Uterus (tissue), 3 donors: ENCODE measurements at regions not wholly inside any gene's neighbourhood (a gene's known extent, or its start where the extent isn't known, plus 50 kb on each side); places are given as distances from the start of the nearest gene placed in this dataset.
"Not testable (repeated sequence)": the region's sequence is repeated elsewhere in the genome, so short reads cannot be mapped to it uniquely, and the experiment has no call there.

Experiments used
- DNase-seq, 2 donors: peaks; one replicate each; pipeline ENCODE4 v3.0.0-alpha.2; 2019 to 2020
- H3K27ac ChIP-seq, 2 donors: fragments of 200-600 bp; sonication (generic); 1 replicate in 1 of 2; 2 replicates in 1 of 2; pipeline ENCODE4 v1.5.1; 2016 to 2018
- H3K27me3 ChIP-seq, 2 donors: fragments of 200-600 bp; sonication (generic); one replicate each; pipeline ENCODE4 v1.5.1; 2018 to 2019; ENCODE audit warnings: control low read depth in 1 of 2
- H3K36me3 ChIP-seq, 2 donors: fragments of 200-600 bp; sonication (generic); one replicate each; pipeline ENCODE4 v1.5.1; 2019; ENCODE audit warnings: control low read depth in 1 of 2
- H3K4me1 ChIP-seq, 2 donors: fragments of 200-600 bp; sonication (generic); one replicate each; pipeline ENCODE4 v1.5.1; 2018 to 2019; ENCODE audit warnings: control low read depth in 1 of 2
- H3K4me3 ChIP-seq, 2 donors: fragments of 200-600 bp; sonication (generic); 1 replicate in 1 of 2; 2 replicates in 1 of 2; pipeline ENCODE4 v1.5.1; 2018 to 2019; ENCODE audit warnings: mild to moderate bottlenecking in 1 of 2
- H3K9me3 ChIP-seq, 2 donors: fragments of 200-600 bp; sonication (generic); one replicate each; pipeline ENCODE4 v1.5.1; 2019; ENCODE audit warnings: control low read depth in 1 of 2
- CTCF ChIP-seq, 4 experiments: fragments of 200-600 bp in 2 of 4; fragments of 450-650 bp in 2 of 4; sonication (generic) in 2 of 4; IDR thresholded peaks; one replicate each; pipeline ENCODE4 v1.5.1; 2016 to 2019; ENCODE audit warnings: antibody characterized with exemption in 4 of 4, mild to moderate bottlenecking in 2 of 4, moderate library complexity in 1 of 4
- POLR2A ChIP-seq, 2 donors: fragments of 450-650 bp; IDR thresholded peaks; one replicate each; pipeline ENCODE4 v1.6.1; 2016; ENCODE audit warnings: antibody characterized with exemption in 2 of 2, mild to moderate bottlenecking in 1 of 2, moderate library complexity in 1 of 2
- intact Hi-C: fragments of 100-400 bp; cut with DNase I; formaldehyde crosslinking; loops from one replicate; pipeline ENCODE4 v1.15.1; 2023; ENCODE audit warnings: low total_unique reads
- donor health status: DM: yes; HTN: yes; CAD: no.

GRCh38 chr17:45666641-45667040, 117.5 kb upstream of the CRHR1 start:
- H3K4me1 ChIP-seq: no peaks in the 10 kb centered on the region
- no peak overlapping the region for H3K27ac ChIP-seq
- TF ChIP-seq CTCF (IDR thresholded peaks at IDR 0.05): no peak
- no peak for TF ChIP-seq POLR2A (IDR thresholded peaks at IDR 0.05)
- H3K36me3 ChIP-seq: no peaks in the 10 kb centered on the region
- intact Hi-C loops: no loop called here
- no peak overlapping the region for H3K4me3 ChIP-seq
- H3K27me3 ChIP-seq: no peaks in the 10 kb centered on the region
- no peak for DNase-seq
- no peaks in the 10 kb centered on the region for H3K9me3 ChIP-seq

- H3K4me3 ChIP-seq: no peak overlapping the region
- intact Hi-C loops: no loop called here
- TF ChIP-seq POLR2A (IDR thresholded peaks at IDR 0.05) (no peak), CTCF (IDR thresholded peaks at IDR 0.05) (no peak)
Observed at GRCh38 chr17:45667591-45668171, 116.4 kb upstream of the CRHR1 start.

DNA sequence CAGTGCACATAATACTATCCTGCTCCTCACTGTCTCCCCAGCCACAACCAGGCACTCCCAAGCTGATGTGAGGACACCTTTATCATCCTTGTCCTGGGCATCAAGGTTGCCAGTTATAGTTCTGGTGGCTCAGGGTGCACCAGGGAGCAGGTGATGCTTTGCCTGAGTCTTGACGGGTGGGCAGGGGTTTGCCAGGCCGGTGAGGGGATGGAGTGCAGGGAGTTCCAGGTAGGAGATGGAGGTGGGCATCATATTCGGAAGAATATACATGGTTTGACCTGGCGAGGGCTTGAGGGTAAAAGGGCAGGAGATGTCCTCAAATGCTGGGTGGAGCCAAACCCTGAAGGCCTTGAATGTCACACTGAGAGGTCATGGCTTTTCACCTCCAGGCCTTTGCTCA, 115.8 kb upstream of the CRHR1 start:
- TF ChIP-seq POLR2A (IDR thresholded peaks at IDR 0.05): no peak
- TF ChIP-seq CTCF (IDR thresholded peaks at IDR 0.05): no peak
- no peak overlapping the region for H3K27ac ChIP-seq
- no peaks in the 10 kb centered on the region for H3K27me3 ChIP-seq
- no peaks in the 10 kb centered on the region for H3K9me3 ChIP-seq
- no peak for DNase-seq
- H3K4me3 ChIP-seq: no peak overlapping the region
- intact Hi-C loops: no loop called here
- no peaks in the 10 kb centered on the region for H3K4me1 ChIP-seq
- H3K36me3 ChIP-seq: no peaks in the 10 kb centered on the region

More at GRCh38 chr17:45667591-45668171, 116.4 kb upstream of the CRHR1 start:
- H3K27ac ChIP-seq: no peak overlapping the region
- no peaks in the 10 kb centered on the region for H3K4me1 ChIP-seq
- H3K9me3 ChIP-seq: no peaks in the 10 kb centered on the region
- no peaks in the 10 kb centered on the region for H3K27me3 ChIP-seq
- no peaks in the 10 kb centered on the region for H3K36me3 ChIP-seq
- DNase-seq: no peak

GRCh38 chr17:45672301-45672700, 111.8 kb upstream of the CRHR1 start:
- DNase-seq: no peak
- intact Hi-C loops: no loop called here

DNA sequence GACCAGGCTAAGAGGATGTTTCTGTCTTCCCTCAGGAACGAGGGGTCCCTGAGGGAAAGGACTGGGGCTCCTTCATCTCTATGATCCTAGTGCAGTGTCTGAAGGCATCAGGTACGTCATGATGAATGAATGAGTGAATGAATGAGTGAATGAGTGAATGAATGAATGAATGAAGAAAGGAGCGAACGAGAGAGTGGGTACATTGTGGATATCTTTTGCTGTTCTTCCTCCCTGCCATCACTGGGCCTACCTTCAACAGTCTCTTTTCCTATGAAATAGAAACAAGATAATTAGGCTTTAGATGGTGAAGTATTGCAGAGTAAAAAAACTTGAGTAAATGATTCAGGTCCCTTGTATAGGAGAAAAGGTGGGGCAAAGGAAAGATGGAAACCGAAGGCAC, 111.3 kb upstream of the CRHR1 start:
- no peaks in the 10 kb centered on the region for H3K36me3 ChIP-seq
- H3K4me1 ChIP-seq: no peaks in the 10 kb centered on the region
- TF ChIP-seq CTCF (IDR thresholded peaks at IDR 0.05) (no peak), POLR2A (IDR thresholded peaks at IDR 0.05) (no peak)
- no peaks in the 10 kb centered on the region for H3K27me3 ChIP-seq
- no peak for DNase-seq
- intact Hi-C loops: no loop called here
- no peak overlapping the region for H3K27ac ChIP-seq
- H3K9me3 ChIP-seq: no peaks in the 10 kb centered on the region
- no peak overlapping the region for H3K4me3 ChIP-seq

More at GRCh38 chr17:45672301-45672700, 111.8 kb upstream of the CRHR1 start:
- Histone ChIP-seq H3K4me1 (no peaks in the 10 kb centered on the region), H3K4me3 (no peak overlapping the region), H3K9me3 (no peaks in the 10 kb centered on the region), H3K27ac (no peak overlapping the region), H3K36me3 (no peaks in the 10 kb centered on the region), H3K27me3 (no peaks in the 10 kb centered on the region)
- TF ChIP-seq CTCF (IDR thresholded peaks at IDR 0.05) (no peak), POLR2A (IDR thresholded peaks at IDR 0.05) (no peak)

GRCh38 chr17:45673759-45674158, 110.4 kb upstream of the CRHR1 start:
- H3K36me3 ChIP-seq, intact Hi-C loops, H3K9me3 ChIP-seq: not testable (repeated sequence)

More at GRCh38 chr17:45673759-45674158, 110.4 kb upstream of the CRHR1 start:
- H3K4me3 ChIP-seq, H3K4me1 ChIP-seq, H3K27ac ChIP-seq, DNase-seq, H3K27me3 ChIP-seq: not testable (repeated sequence)
